ENCODE measurements at regions not wholly inside any gene's neighbourhood (a gene's known extent, or its start where the extent isn't known, plus 50 kb on each side); places are given as distances from the start of the nearest gene placed in this dataset.

DNA sequence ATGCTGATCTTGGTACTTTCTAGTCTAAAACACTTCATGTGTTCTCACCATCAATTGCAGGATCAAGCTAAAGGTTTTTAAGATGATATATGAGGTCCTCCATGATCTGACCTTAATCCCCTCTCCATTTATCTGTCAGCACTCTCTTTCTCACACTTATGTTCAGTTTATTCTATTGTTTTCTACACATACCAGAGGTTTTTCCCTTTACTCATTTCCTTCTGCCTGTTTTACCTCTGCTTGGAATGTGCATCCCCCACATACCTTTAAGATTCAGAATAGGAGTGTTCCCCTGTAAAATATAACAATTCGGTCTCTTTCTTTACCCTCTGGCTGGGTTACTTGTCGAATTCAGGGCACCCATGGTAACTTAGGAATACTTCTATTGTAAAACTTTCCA is 219.1 kb upstream of the PKP2 start:
- TF ChIP-seq, protein P1, sequence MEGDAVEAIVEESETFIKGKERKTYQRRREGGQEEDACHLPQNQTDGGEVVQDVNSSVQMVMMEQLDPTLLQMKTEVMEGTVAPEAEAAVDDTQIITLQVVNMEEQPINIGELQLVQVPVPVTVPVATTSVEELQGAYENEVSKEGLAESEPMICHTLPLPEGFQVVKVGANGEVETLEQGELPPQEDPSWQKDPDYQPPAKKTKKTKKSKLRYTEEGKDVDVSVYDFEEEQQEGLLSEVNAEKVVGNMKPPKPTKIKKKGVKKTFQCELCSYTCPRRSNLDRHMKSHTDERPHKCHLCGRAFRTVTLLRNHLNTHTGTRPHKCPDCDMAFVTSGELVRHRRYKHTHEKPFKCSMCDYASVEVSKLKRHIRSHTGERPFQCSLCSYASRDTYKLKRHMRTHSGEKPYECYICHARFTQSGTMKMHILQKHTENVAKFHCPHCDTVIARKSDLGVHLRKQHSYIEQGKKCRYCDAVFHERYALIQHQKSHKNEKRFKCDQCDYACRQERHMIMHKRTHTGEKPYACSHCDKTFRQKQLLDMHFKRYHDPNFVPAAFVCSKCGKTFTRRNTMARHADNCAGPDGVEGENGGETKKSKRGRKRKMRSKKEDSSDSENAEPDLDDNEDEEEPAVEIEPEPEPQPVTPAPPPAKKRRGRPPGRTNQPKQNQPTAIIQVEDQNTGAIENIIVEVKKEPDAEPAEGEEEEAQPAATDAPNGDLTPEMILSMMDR (IDR thresholded peaks at IDR 0.05): no peak
- no peak for TF ChIP-seq POLR2A (IDR thresholded peaks at IDR 0.05)
